ENCODE measurements at regions not wholly inside any gene's neighbourhood (a gene's known extent, or its start where the extent isn't known, plus 50 kb on each side); places are given as distances from the start of the nearest gene placed in this dataset.

GRCh38 chr4:125062115-125063050 lies 252.4 kb upstream of the FAT4 start:
- ChIA-PET POLR2A (no interaction called here), CTCF (interaction anchor here (1.0 to 1.5 kb wide), 3 partner anchors 10 to 22 kb away, joined by 3 read pairs; no protein-coding TSS in a partner anchor)
- no peak overlapping the region for H3K27ac ChIP-seq (ENCODE audit: insufficient read depth, low read depth, low read length)
- H3K27me3 ChIP-seq (ENCODE audit: control insufficient read depth in 2 of 2, insufficient read depth in 2 of 2, low read length in 2 of 2): no peaks in the 10 kb centered on the region
- DNase-seq (ENCODE audit: low read depth, low spot score) (no peak), FAIRE-seq (no peak)
- no peak overlapping the region for H3K4me3 ChIP-seq (replicated peaks in 1 of 3; ENCODE audit: insufficient read depth in 1 of 3, low read depth in 1 of 3, low read length in 3 of 3)
- dilution Hi-C loops (cut with MboI; ENCODE audit: extremely low pct_ligation_motif_present, low sequenced_read_pairs): no loop called here
- no peak overlapping the region for H2AFZ ChIP-seq (ENCODE audit: low read depth, low read length)
- H4K20me1 ChIP-seq (replicated peaks; ENCODE audit: control insufficient read depth, extremely low read depth, insufficient read depth, low read length): no peaks in the 10 kb centered on the region
- no peak for TF ChIP-seq POLR2AphosphoS5 (IDR thresholded peaks at IDR 0.05; ENCODE audit: insufficient read depth, low read depth, low read length)
- no peak for TF ChIP-seq MAX (IDR thresholded peaks at IDR 0.05; ENCODE audit: insufficient read depth, insufficient read length)
- no peak for TF ChIP-seq GATA2 (IDR thresholded peaks at IDR 0.05; ENCODE audit: insufficient read depth, insufficient read length, low read depth, low read length)
- TF ChIP-seq JUN (IDR thresholded peaks at IDR 0.05; ENCODE audit: borderline replicate concordance, insufficient read depth, insufficient read length, low read depth): no peak
- no peak for TF ChIP-seq FOS (IDR thresholded peaks at IDR 0.05; ENCODE audit: borderline replicate concordance, insufficient read depth, low read length)
- TF ChIP-seq CTCF (IDR thresholded peaks at IDR 0.05; ENCODE audit: extremely low read depth in 1 of 2, insufficient read depth in 1 of 2, low read depth in 1 of 2, low read length in 2 of 2): no peak
- TF ChIP-seq POLR2A (IDR thresholded peaks at IDR 0.05; ENCODE audit: low read depth, low read length): no peak
- TF ChIP-seq EZH2 (IDR thresholded peaks at IDR 0.05; ENCODE audit: borderline replicate concordance, low read depth, low read length, severe bottlenecking): no peak
- no peak for TF ChIP-seq MYC (IDR thresholded peaks at IDR 0.05; ENCODE audit: low read depth, low read length)
- no TSS peak for BruUV-seq (replicated peaks)
- no peaks in the 10 kb centered on the region for H3K9me1 ChIP-seq (replicated peaks; ENCODE audit: control insufficient read depth, extremely low read depth, insufficient read depth, low read length)
- no peaks in the 10 kb centered on the region for H3K36me3 ChIP-seq (ENCODE audit: control insufficient read depth in 2 of 2, extremely low read depth in 1 of 2, insufficient read depth in 2 of 2, low read length in 2 of 2)
- H3K9ac ChIP-seq (replicated peaks; ENCODE audit: extremely low read depth, insufficient read depth, low read length): no peak overlapping the region
- H3K4me1 ChIP-seq (ENCODE audit: control insufficient read depth, extremely low read depth, insufficient read depth, low read length): no peaks in the 10 kb centered on the region
- H3K9me3 ChIP-seq (replicated peaks; ENCODE audit: control insufficient read depth, insufficient read depth, low read length): no peaks in the 10 kb centered on the region
- no peak overlapping the region for H3K4me2 ChIP-seq (ENCODE audit: insufficient read depth, low read length)
- intact Hi-C loops (cut with micrococcal nuclease): no loop called here
- H3K79me2 ChIP-seq (ENCODE audit: control insufficient read depth, insufficient read depth, low read length): no peaks in the 10 kb centered on the region
